Astrocyte of the spinal cord (primary cell): ENCODE measurements at regions not wholly inside any gene's neighbourhood (a gene's known extent, or its start where the extent isn't known, plus 50 kb on each side); places are given as distances from the start of the nearest gene placed in this dataset.
"Not testable (repeated sequence)": the region's sequence is repeated elsewhere in the genome, so short reads cannot be mapped to it uniquely, and the experiment has no call there.

ENCODE experiments used
- DNase-seq: peaks from one replicate; pipeline ENCODE4 v3.0.0; 2011; ENCODE audit warnings: low read depth, low spot score
- H3K4me3 ChIP-seq: 2 replicates; pipeline ENCODE4 v1.5.1; 2011; ENCODE audit warnings: low read depth, mild to moderate bottlenecking, low read length, moderate library complexity
- CTCF ChIP-seq: IDR thresholded peaks from 2 replicates; pipeline ENCODE4 v1.5.1; 2012; ENCODE audit warnings: low read depth, mild to moderate bottlenecking, low read length, inconsistent platforms
- in situ Hi-C: cut with HindIII; loops from 2 replicates; pipeline ENCODE4 v1.10.0; 2017; ENCODE audit warnings: low sequenced_read_pairs

GRCh38 chr7:119623427-119623826, 649.5 kb upstream of the KCND2 start:
- H3K4me3 ChIP-seq = no peak overlapping the region
- no peak for DNase-seq
- no peak for TF ChIP-seq CTCF
- in situ Hi-C loops = no loop called here

GRCh38 chr7:119630406-119630969, 642.5 kb upstream of the KCND2 start:
- TF ChIP-seq CTCF = no peak
- in situ Hi-C loops = no loop called here
- DNase-seq = no peak
- no peak overlapping the region for H3K4me3 ChIP-seq

- in situ Hi-C loops, H3K4me3 ChIP-seq, DNase-seq: not testable (repeated sequence)
Measured at GRCh38 chr7:119633812-119634211, 639.2 kb upstream of the KCND2 start.

- no peak for TF ChIP-seq CTCF
- no peak overlapping the region for H3K4me3 ChIP-seq
- DNase-seq = no peak
- in situ Hi-C loops = no loop called here
Measured at GRCh38 chr7:119640326-119640725, 632.6 kb upstream of the KCND2 start.

GRCh38 chr7:119640861-119641260, 632.1 kb upstream of the KCND2 start:
- no peak for TF ChIP-seq CTCF
- DNase-seq = no peak
- in situ Hi-C loops = no loop called here
- H3K4me3 ChIP-seq = no peak overlapping the region

GRCh38 chr7:119643558-119643957, 629.4 kb upstream of the KCND2 start:
- no peak for DNase-seq
- H3K4me3 ChIP-seq = no peak overlapping the region
- no peak for TF ChIP-seq CTCF
- in situ Hi-C loops = no loop called here

- no peak for DNase-seq
- H3K4me3 ChIP-seq = no peak overlapping the region
- in situ Hi-C loops = no loop called here
- no peak for TF ChIP-seq CTCF
Measured at GRCh38 chr7:119647286-119647685, 625.7 kb upstream of the KCND2 start.

- DNase-seq, H3K4me3 ChIP-seq, in situ Hi-C loops: not testable (repeated sequence)
Measured at GRCh38 chr7:119648752-119649151, 624.2 kb upstream of the KCND2 start.
